ENCODE measurements at regions not wholly inside any gene's neighbourhood (a gene's known extent, or its start where the extent isn't known, plus 50 kb on each side); places are given as distances from the start of the nearest gene placed in this dataset.

- no peaks in the 10 kb centered on the region for H3K27me3 ChIP-seq (ENCODE audit: control insufficient read depth, insufficient read depth, low read length)
- no peak overlapping the region for H3K4me3 ChIP-seq (ENCODE audit: low read depth, low read length)
- FAIRE-seq = no peak
- DNase-seq (ENCODE audit: low read depth) = no peak
- no peaks in the 10 kb centered on the region for H3K36me3 ChIP-seq (ENCODE audit: control insufficient read depth, insufficient read depth, low read length)
- TF ChIP-seq CTCF (IDR thresholded peaks at IDR 0.05; ENCODE audit: insufficient read depth, low read length, severe bottlenecking) = no peak
Observed at GRCh38 chr3:74053970-74054516, 429.3 kb upstream of the PDZRN3 start.

- Histone ChIP-seq H3K4me3 (ENCODE audit: low read depth, low read length) (no peak overlapping the region), H3K27me3 (ENCODE audit: control insufficient read depth, insufficient read depth, low read length) (no peaks in the 10 kb centered on the region), H3K36me3 (ENCODE audit: control insufficient read depth, insufficient read depth, low read length) (no peaks in the 10 kb centered on the region)
- TF ChIP-seq CTCF (IDR thresholded peaks at IDR 0.05; ENCODE audit: insufficient read depth, low read length, severe bottlenecking) = no peak
- FAIRE-seq = no peak
- DNase-seq (ENCODE audit: low read depth) = no peak
Observed at GRCh38 chr3:74049444-74049843, 424.7 kb upstream of the PDZRN3 start.

- FAIRE-seq (no peak), DNase-seq (ENCODE audit: low read depth) (no peak)
- no peak for TF ChIP-seq CTCF (IDR thresholded peaks at IDR 0.05; ENCODE audit: insufficient read depth, low read length, severe bottlenecking)
- Histone ChIP-seq H3K4me3 (ENCODE audit: low read depth, low read length) (no peak overlapping the region), H3K27me3 (ENCODE audit: control insufficient read depth, insufficient read depth, low read length) (no peaks in the 10 kb centered on the region), H3K36me3 (ENCODE audit: control insufficient read depth, insufficient read depth, low read length) (no peaks in the 10 kb centered on the region)
Observed at GRCh38 chr3:74048699-74049098, 424.0 kb upstream of the PDZRN3 start.

- TF ChIP-seq CTCF (IDR thresholded peaks at IDR 0.05; ENCODE audit: insufficient read depth, low read length, severe bottlenecking) = no peak
- no peak overlapping the region for H3K4me3 ChIP-seq (ENCODE audit: low read depth, low read length)
- no peak for DNase-seq (ENCODE audit: low read depth)
- no peaks in the 10 kb centered on the region for H3K27me3 ChIP-seq (ENCODE audit: control insufficient read depth, insufficient read depth, low read length)
- H3K36me3 ChIP-seq (ENCODE audit: control insufficient read depth, insufficient read depth, low read length) = no peaks in the 10 kb centered on the region
- no peak for FAIRE-seq
Observed at GRCh38 chr3:74045000-74045399, 420.3 kb upstream of the PDZRN3 start.

- FAIRE-seq (peak; percentile 79), DNase-seq (ENCODE audit: low read depth) (no peak)
Observed at GRCh38 chr3:74041068-74041675, 416.4 kb upstream of the PDZRN3 start.

More at GRCh38 chr3:74041068-74041675, 416.4 kb upstream of the PDZRN3 start:
- Histone ChIP-seq H3K4me3 (ENCODE audit: low read depth, low read length) (no peak overlapping the region), H3K36me3 (ENCODE audit: control insufficient read depth, insufficient read depth, low read length) (no peaks in the 10 kb centered on the region), H3K27me3 (ENCODE audit: control insufficient read depth, insufficient read depth, low read length) (no peaks in the 10 kb centered on the region)
- TF ChIP-seq CTCF (IDR thresholded peaks at IDR 0.05; ENCODE audit: insufficient read depth, low read length, severe bottlenecking) = no peak
